Astrocyte of the cerebellum (primary cell): ENCODE measurements at regions not wholly inside any gene's neighbourhood (a gene's known extent, or its start where the extent isn't known, plus 50 kb on each side); places are given as distances from the start of the nearest gene placed in this dataset.

Source experiments
- DNase-seq: peaks from one replicate; pipeline ENCODE4 v3.0.0-alpha.2; 2011; ENCODE audit warnings: low read depth
- H3K4me3 ChIP-seq: 2 replicates; pipeline ENCODE4 v1.5.1; 2011; ENCODE audit warnings: mild to moderate bottlenecking, low read depth, low read length, moderate library complexity
- CTCF ChIP-seq: IDR thresholded peaks from 2 replicates; pipeline ENCODE4 v1.5.1; 2012; ENCODE audit warnings: low read length, low read depth, moderate library complexity, mild to moderate bottlenecking; ENCODE audit errors: missing control alignments
- in situ Hi-C: cut with HindIII; loops from 2 replicates; pipeline ENCODE4 v1.10.0; 2017; ENCODE audit warnings: low sequenced_read_pairs

GRCh38 chr9:16343249-16344237, 526.9 kb downstream of the BNC2 start:
- in situ Hi-C loops = loop anchor here (10.0 kb wide), 1 partner anchor 201 kb away; no protein-coding TSS in a partner anchor
- no peak overlapping the region for H3K4me3 ChIP-seq
- TF ChIP-seq CTCF = no peak
- no peak for DNase-seq

GRCh38 chr9:16344343-16344742, 526.1 kb downstream of the BNC2 start:
- no peak overlapping the region for H3K4me3 ChIP-seq
- no peak for TF ChIP-seq CTCF
- in situ Hi-C loops = loop anchor here (10.0 kb wide), 1 partner anchor 200 kb away; no protein-coding TSS in a partner anchor
- peak; percentile 91 for DNase-seq

GRCh38 chr9:16345902-16346301, 524.6 kb downstream of the BNC2 start:
- no peak for DNase-seq
- in situ Hi-C loops = loop anchor here (10.0 kb wide), 1 partner anchor 199 kb away; no protein-coding TSS in a partner anchor
- H3K4me3 ChIP-seq = no peak overlapping the region
- no peak for TF ChIP-seq CTCF

GRCh38 chr9:16347886-16348285, 522.6 kb downstream of the BNC2 start:
- no peak for DNase-seq
- in situ Hi-C loops = loop anchor here (10.0 kb wide), 1 partner anchor 197 kb away; no protein-coding TSS in a partner anchor
- TF ChIP-seq CTCF = no peak
- H3K4me3 ChIP-seq = no peak overlapping the region

GRCh38 chr9:16348531-16348930, 521.9 kb downstream of the BNC2 start:
- no peak for TF ChIP-seq CTCF
- DNase-seq = no peak
- in situ Hi-C loops = loop anchor here (10.0 kb wide), 1 partner anchor 196 kb away; no protein-coding TSS in a partner anchor
- no peak overlapping the region for H3K4me3 ChIP-seq

- TF ChIP-seq CTCF = no peak
- no peak for DNase-seq
- in situ Hi-C loops = no loop called here
- no peak overlapping the region for H3K4me3 ChIP-seq
These were observed 518.2 kb downstream of the BNC2 start for GRCh38 chr9:16352251-16352650.
